HG03039 (cell line): ENCODE measurements at regions not wholly inside any gene's neighbourhood (a gene's known extent, or its start where the extent isn't known, plus 50 kb on each side); places are given as distances from the start of the nearest gene placed in this dataset.
"Not testable (repeated sequence)": the region's sequence is repeated elsewhere in the genome, so short reads cannot be mapped to it uniquely, and the experiment has no call there.

ENCODE experiments used
- ATAC-seq: cut with Tn5 transposase; IDR thresholded peaks from one replicate; pipeline ENCODE4 v1.9.1; 2021; ENCODE audit warnings: mild to moderate bottlenecking, moderate library complexity; ENCODE audit not compliant: unreplicated experiment

DNA sequence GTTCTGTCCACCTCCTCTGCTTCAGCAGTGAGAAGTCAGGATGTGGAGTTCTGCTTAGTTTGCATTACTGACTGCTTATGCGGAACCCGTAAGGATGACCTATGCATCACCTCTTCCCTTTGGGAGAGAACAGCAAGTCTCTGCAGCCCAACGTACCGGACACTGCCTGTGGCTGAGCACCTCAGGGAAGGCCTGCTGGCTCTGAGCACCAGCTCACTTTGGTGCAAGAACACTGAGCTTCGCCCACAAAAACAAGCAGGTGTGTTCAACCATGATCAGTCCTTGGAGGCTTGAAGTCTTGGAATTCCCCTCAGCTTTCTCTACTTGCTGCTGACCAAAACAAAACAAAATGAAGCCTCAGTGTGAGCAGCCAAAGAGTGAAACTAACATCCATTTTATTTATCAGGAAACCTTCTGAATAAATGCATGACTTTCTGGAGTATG is 52.7 kb upstream of the NCK2 start:
- ATAC-seq = peak; percentile 54

DNA sequence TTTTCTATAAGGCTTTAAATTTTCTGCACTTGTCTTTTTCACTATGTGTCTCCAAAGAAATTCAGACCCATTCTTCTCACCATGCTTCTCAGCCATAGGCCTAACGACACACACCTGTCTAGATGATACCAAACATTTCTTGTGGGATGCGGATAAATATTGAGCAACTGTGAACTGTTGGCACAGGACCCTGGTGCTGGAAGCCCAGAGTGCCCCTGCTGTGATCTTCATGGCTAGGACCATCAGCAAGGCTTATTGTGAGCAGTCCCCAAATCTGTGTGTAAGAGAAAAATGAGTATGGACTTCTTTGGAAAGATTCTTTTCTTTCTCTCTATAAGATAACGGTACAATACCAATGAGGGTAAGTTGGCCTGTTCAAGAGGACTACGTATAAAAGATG is 54.1 kb upstream of the NCK2 start:
- ATAC-seq = no peak

GRCh38 chr2:105689484-105689883 is 55.2 kb upstream of the NCK2 start:
- no peak for ATAC-seq

GRCh38 chr2:105688946-105689345 is 55.8 kb upstream of the NCK2 start:
- ATAC-seq = no peak

DNA sequence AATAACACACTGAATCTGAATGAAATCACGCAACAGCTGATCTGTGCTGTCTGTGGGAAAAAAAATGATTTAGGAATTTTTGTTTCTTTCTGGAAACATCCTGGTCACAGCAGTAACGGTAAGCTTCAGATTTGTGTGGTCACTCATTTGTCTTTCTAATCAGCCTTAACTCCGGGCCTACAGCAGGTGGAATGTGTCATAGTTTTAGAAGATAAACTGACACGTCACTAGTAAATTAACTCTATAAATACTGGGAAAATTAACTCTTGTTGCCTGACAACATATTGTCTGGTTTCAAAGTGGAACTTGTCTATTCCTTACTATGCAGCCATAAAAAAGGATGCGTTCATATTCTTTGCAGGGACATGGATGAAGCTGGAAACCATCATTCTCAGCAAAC is 58.1 kb upstream of the NCK2 start:
- ATAC-seq = no peak

- no peak for ATAC-seq
Observed at GRCh38 chr2:105683011-105683492, 61.7 kb upstream of the NCK2 start.

- no peak for ATAC-seq
Observed at GRCh38 chr2:105682401-105682800, 62.3 kb upstream of the NCK2 start.

GRCh38 chr2:105681927-105682326 is 62.8 kb upstream of the NCK2 start:
- ATAC-seq = no peak

DNA sequence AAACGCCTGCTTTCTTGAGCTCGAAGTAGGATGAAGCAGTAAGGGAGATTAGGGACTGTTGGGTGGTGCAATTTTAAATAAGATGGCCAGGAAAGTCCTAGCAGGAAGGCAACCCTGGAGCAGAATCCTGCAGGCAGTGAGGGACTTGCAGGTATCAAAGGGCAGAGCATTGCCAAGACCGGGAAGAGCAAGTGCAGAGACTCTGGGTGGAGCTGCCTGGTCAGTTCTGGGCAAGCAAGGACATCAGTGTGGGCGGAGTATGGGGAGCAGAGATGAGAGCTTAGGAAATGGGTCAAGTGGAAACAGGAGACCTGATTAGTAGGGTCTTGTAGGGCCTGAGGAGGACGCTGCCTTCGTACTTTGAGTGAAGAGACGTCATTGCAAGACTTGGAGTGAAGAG is 64.4 kb upstream of the NCK2 start:
- ATAC-seq = no peak

DNA sequence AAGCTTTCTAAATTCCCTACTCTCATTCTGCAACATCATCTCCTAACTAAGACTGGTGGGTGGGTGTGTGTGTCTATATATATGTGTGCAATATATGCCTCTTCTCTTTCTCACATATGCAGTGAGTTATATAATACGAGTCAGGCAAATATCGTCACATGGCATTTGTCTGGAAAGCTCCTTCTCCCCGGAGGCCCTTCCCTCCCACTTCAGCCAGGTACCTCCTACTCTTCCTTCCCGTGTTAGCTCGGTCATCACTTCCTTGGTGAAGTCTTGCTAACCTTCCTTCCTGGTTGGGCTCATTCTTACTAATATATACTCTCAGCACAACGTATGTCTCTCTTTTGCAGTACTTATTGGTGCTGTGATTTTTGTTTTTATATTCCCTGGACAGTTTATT is 66.4 kb upstream of the NCK2 start:
- no peak for ATAC-seq

GRCh38 chr2:105677901-105678300 is 66.8 kb upstream of the NCK2 start:
- no peak for ATAC-seq

GRCh38 chr2:105675841-105676240 is 68.9 kb upstream of the NCK2 start:
- no peak for ATAC-seq

GRCh38 chr2:105674859-105675541 is 69.7 kb upstream of the NCK2 start:
- ATAC-seq = no peak

DNA sequence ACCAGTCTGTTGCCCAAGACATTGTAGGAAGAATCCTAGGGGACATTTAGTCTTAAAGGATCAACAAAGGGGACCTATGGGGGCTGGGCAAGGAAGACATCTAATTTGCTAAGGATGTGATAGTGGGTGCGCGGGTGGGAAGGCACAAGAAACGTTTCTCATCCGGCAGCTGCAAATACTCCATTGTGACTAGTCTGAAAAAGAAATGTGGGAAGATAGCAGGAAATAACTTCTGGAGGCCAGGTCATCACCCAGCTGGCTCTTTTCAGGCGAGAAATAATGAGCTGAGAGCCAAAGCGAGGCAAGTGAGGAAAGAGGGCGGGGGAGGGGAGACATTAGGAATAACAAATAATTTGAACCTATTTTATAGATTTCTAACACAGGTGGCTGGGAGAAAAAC is 70.3 kb upstream of the NCK2 start:
- no peak for ATAC-seq

GRCh38 chr2:105671156-105671555 is 73.6 kb upstream of the NCK2 start:
- no peak for ATAC-seq

- ATAC-seq = no peak
Observed at GRCh38 chr2:105669384-105669891, 75.3 kb upstream of the NCK2 start.

DNA sequence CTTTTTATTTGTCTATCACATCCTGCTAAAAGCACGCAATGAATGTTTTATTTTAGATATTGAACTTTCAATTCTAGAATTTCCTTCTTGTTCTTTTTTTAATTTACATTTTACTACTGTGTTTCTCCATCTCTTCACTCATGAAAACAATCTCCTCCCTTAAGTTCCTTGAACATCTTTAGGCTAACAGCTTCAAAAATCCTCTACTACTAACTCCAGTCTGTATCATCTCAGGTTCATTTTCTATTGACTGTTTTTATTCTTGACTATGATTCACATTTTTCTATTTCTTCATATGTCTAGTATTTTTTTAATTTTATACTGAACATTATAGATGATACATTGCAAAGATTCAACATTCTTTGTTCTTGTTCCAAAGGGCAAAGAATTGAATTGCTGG is 79.2 kb upstream of the NCK2 start:
- ATAC-seq = no peak

DNA sequence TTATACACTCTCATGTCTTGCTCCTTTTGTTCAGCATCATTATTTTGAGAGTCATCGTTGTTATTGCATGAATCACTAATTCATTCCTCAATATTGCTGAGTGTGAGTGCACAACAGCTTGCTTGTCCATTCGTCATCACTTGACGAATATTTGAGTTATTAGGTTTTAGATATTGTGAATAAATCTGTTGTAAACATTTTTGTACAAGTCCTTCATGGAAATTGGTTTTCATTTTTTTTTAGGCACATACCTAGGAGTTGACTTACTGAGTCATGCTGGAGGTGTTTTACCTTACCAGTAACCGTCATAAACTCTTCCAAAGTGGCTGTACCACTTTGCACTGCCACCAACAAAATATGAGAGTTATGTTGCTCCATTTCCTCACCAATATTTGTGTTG is 84.2 kb upstream of the NCK2 start:
- no peak for ATAC-seq

GRCh38 chr2:105655723-105656606 is 88.7 kb upstream of the NCK2 start:
- ATAC-seq = not testable (repeated sequence)

- ATAC-seq = no peak
Observed at GRCh38 chr2:105655244-105655643, 89.5 kb upstream of the NCK2 start.

DNA sequence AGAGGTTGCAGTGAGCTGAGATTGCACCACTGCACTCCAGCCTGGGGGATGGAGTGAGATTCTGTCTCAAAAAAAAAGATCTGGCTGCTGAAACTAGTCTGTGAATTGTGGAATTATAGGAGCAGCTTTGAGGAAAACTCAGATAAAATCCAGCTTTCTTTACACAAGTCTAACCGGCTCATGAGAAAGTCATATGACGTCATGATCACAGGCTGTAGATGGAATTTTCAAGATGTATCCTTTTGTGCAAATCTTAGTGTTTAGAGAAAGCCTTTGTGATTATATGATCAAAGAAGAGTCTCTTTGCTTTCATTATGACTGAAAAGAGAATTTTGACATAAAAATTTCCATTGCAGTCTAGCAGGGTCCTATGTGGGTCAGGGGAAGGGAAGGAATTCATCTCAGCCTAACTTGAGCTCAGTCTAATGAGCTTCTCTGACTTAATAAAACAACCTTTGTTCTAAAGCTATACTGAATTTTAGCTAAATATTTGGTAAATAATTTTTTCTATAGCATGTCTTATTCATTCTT is 90.2 kb upstream of the NCK2 start:
- ATAC-seq = no peak

- ATAC-seq = no peak
Observed at GRCh38 chr2:105653302-105653701, 91.4 kb upstream of the NCK2 start.
